RWPE1 (cell line): ENCODE measurements at regions not wholly inside any gene's neighbourhood (a gene's known extent, or its start where the extent isn't known, plus 50 kb on each side); places are given as distances from the start of the nearest gene placed in this dataset.

Experiments
- CTCF ChIA-PET: fragments of 350-600 bp; sonication (Branson Sonifier 250); formaldehyde crosslinking; extraction: SDS; loops from one replicate; lab custom pipeline; 2021; lab: Yijun Ruan, JAX
- POLR2A ChIA-PET: fragments of 400-600 bp; formaldehyde crosslinking; extraction: SDS; loops from one replicate; lab custom pipeline; 2020; ENCODE audit warnings: antibody characterized with exemption; ENCODE audit not compliant: low non-redundant PET; lab: Yijun Ruan, JAX
- DNase-seq: peaks from one replicate; pipeline ENCODE4 v3.0.0; 2012; ENCODE audit warnings: low spot score
- H3K27ac ChIP-seq: fragments of 450-650 bp; 2 replicates; pipeline ENCODE4 v1.5.1; 2017
- CTCF ChIP-seq: fragments of 450-650 bp; conservative IDR thresholded peaks from 2 replicates; pipeline ENCODE4 v1.5.1; 2017; ENCODE audit warnings: low read depth, mild to moderate bottlenecking

- no peak for TF ChIP-seq CTCF
- ChIA-PET CTCF (no interaction called here), POLR2A (no interaction called here)
- H3K27ac ChIP-seq = no peak overlapping the region
- DNase-seq = no peak
These were observed 132.9 kb downstream of the CHST1 start for GRCh38 chr11:45532546-45532945.

GRCh38 chr11:45530776-45531175 lies 134.6 kb downstream of the CHST1 start:
- DNase-seq = no peak
- ChIA-PET CTCF (no interaction called here), POLR2A (no interaction called here)
- TF ChIP-seq CTCF = no peak
- H3K27ac ChIP-seq = no peak overlapping the region

- CTCF ChIA-PET = interaction anchor here (0.7 kb wide), 1 partner anchor 151 kb away, joined by 3 read pairs; no protein-coding TSS in a partner anchor
- TF ChIP-seq CTCF = no peak
- no peak overlapping the region for H3K27ac ChIP-seq
- POLR2A ChIA-PET = no interaction called here
- no peak for DNase-seq
These were observed 135.3 kb downstream of the CHST1 start for GRCh38 chr11:45530111-45530510.

GRCh38 chr11:45528435-45528834 lies 137.0 kb downstream of the CHST1 start:
- DNase-seq = no peak
- no peak overlapping the region for H3K27ac ChIP-seq
- ChIA-PET CTCF (no interaction called here), POLR2A (no interaction called here)
- no peak for TF ChIP-seq CTCF

- peak; percentile 12 for DNase-seq
- TF ChIP-seq CTCF = no peak
- no peak overlapping the region for H3K27ac ChIP-seq
- ChIA-PET POLR2A (no interaction called here), CTCF (no interaction called here)
These were observed 137.5 kb downstream of the CHST1 start for GRCh38 chr11:45527898-45528297.

GRCh38 chr11:45525393-45525792 lies 140.0 kb downstream of the CHST1 start:
- ChIA-PET POLR2A (no interaction called here), CTCF (no interaction called here)
- no peak overlapping the region for H3K27ac ChIP-seq
- DNase-seq = no peak
- no peak for TF ChIP-seq CTCF

- CTCF ChIA-PET = interaction anchor here (0.6 kb wide), 1 partner anchor 196 kb away, joined by 10 read pairs; no protein-coding TSS in a partner anchor
- POLR2A ChIA-PET = no interaction called here
- no peak overlapping the region for H3K27ac ChIP-seq
- no peak for TF ChIP-seq CTCF
- DNase-seq = no peak
These were observed 141.7 kb downstream of the CHST1 start for GRCh38 chr11:45523760-45524159.
